Esophagus muscularis mucosa (tissue), 4 donors: ENCODE measurements at regions not wholly inside any gene's neighbourhood (a gene's known extent, or its start where the extent isn't known, plus 50 kb on each side); places are given as distances from the start of the nearest gene placed in this dataset.

Experiments
- CTCF ChIP-seq, 3 experiments: fragments of 200-600 bp in 2 of 3; fragments of 450-650 bp in 1 of 3; sonication (generic) in 2 of 3; IDR thresholded peaks; one replicate each; pipeline ENCODE4 v1.5.1; 2017 to 2019; ENCODE audit warnings: antibody characterized with exemption in 3 of 3, mild to moderate bottlenecking in 2 of 3, moderate library complexity in 1 of 3
- EP300 ChIP-seq: sonication (generic); formaldehyde crosslinking; IDR thresholded peaks from one replicate; pipeline ENCODE4 v1.6.1; 2017; ENCODE audit warnings: antibody characterized with exemption
- POLR2A ChIP-seq: fragments of 450-650 bp; IDR thresholded peaks from one replicate; pipeline ENCODE4 v1.6.1; 2017; ENCODE audit warnings: antibody characterized with exemption, moderate library complexity, mild to moderate bottlenecking, low read depth
- POLR2AphosphoS5 ChIP-seq, 2 donors: sonication (generic); formaldehyde crosslinking; IDR thresholded peaks; one replicate each; pipeline ENCODE4 v1.6.1; 2017; ENCODE audit warnings: antibody characterized with exemption in 2 of 2

- no peak for TF ChIP-seq CTCF (IDR thresholded peaks at IDR 0.05)
- no peak for TF ChIP-seq POLR2A
- no peak for TF ChIP-seq EP300
- TF ChIP-seq POLR2AphosphoS5 (IDR thresholded peaks at IDR 0.05): no peak
Measured at GRCh38 chr6:78031228-78031627, 378.4 kb downstream of the MEI4 start.
